GM21528 (cell line): ENCODE measurements at regions not wholly inside any gene's neighbourhood (a gene's known extent, or its start where the extent isn't known, plus 50 kb on each side); places are given as distances from the start of the nearest gene placed in this dataset.
"Not testable (repeated sequence)": the region's sequence is repeated elsewhere in the genome, so short reads cannot be mapped to it uniquely, and the experiment has no call there.

Source experiments
- ATAC-seq: cut with Tn5 transposase; IDR thresholded peaks from one replicate; pipeline ENCODE4 v1.9.1; 2021; ENCODE audit warnings: mild to moderate bottlenecking, moderate library complexity; ENCODE audit not compliant: unreplicated experiment, low FRiP score

DNA sequence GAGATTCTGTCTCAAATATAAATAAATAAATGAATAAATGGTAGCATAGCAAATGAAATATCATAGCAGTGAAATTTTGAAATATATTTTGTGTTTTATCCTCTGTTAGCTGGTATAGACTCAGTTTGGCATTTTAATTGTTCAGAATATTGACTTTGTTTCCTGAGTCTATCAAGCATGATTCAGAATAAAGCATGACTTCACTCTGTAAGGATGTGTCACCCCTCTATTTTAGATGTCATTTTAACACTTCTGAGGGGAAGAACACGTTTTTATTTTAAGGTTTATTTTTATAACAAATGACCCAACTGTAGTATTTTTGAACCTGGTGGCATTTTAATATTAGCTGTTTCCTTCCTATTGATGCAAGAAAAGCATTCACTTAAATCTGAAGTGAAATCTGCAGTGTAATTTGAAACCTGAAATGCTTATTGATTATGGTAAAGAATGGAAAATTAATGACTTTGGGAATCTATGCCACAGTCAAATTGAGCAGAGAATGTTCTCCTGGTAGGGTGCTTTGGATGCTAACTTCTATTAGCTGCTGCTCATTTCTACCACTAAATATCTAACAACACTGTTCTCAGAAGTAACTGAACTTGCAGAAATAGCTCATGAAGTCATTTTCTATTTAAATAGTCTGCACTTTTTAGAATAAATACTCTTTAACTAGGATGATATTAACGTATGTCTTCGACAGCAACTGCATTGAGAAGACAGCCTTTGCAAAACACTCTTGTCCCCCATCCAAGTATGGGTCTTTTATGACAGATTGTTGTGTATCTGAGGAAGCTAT, 114.2 kb downstream of the SOX4 start:
- ATAC-seq: no peak

GRCh38 chr6:21708320-21708580, 114.7 kb downstream of the SOX4 start:
- ATAC-seq: no peak

GRCh38 chr6:21710216-21710615, 116.7 kb downstream of the SOX4 start:
- no peak for ATAC-seq

DNA sequence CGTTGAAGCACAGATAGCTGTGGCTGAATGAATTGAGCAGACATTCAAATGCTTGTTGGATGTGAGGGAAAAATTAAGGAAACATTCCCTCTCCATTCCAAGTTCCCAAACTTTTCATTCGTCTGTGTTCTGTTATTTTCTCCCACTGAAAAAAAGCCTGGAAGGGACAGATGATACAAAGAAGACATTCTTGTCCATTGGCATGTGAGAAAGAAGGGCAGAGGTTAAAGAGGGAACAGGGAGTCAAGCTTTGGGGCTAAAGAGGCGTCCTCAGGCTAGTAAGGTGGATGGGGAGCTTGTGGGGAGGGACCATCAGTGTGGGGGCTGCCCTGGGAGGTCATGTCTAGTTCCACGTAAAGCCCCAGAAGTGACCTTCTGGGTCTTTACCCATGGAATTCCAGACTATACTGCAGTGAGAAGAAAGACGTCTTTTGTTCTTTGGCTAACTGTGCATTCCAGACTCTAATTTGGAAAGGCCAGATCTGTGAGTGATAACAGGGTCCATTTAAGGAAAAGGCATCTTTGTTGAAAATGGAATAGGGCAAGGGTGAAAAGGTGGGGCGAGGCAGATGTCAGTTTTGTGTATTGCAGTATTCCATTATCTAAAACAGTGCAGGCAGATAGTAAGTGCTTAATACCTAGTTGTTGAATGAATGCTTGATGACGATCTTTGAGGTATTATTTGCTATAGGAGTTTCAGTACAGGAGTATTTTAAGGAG, 117.5 kb downstream of the SOX4 start:
- ATAC-seq: no peak

GRCh38 chr6:21712213-21712612, 118.7 kb downstream of the SOX4 start:
- ATAC-seq: no peak

GRCh38 chr6:21713481-21713880, 119.9 kb downstream of the SOX4 start:
- ATAC-seq: no peak

GRCh38 chr6:21715180-21715579, 121.6 kb downstream of the SOX4 start:
- no peak for ATAC-seq

GRCh38 chr6:21722510-21722909, 129.0 kb downstream of the SOX4 start:
- no peak for ATAC-seq

- no peak for ATAC-seq
Observed at GRCh38 chr6:21726676-21727075, 133.1 kb downstream of the SOX4 start.

DNA sequence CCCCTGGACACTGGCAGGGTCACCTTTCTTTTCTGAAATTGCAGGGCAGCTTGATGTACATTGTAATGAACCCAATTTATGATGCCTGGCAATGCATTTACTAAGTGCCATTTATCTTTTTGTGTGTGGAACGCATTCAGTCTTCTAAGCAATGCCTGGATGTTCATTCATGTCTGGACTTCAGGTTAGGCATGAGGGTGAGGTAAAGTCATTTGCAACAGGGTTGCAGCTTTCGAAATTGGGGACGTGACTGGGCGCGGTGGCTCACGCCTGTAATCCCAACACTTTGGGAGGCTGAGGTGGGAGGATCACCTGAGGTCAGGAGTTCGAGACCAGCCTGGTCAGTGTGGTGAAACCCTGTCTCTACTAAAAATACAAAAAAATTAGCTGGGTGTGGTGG, 134.6 kb downstream of the SOX4 start:
- no peak for ATAC-seq

GRCh38 chr6:21729431-21729830, 135.9 kb downstream of the SOX4 start:
- no peak for ATAC-seq

- no peak for ATAC-seq
Observed at GRCh38 chr6:21730533-21730932, 137.0 kb downstream of the SOX4 start.

DNA sequence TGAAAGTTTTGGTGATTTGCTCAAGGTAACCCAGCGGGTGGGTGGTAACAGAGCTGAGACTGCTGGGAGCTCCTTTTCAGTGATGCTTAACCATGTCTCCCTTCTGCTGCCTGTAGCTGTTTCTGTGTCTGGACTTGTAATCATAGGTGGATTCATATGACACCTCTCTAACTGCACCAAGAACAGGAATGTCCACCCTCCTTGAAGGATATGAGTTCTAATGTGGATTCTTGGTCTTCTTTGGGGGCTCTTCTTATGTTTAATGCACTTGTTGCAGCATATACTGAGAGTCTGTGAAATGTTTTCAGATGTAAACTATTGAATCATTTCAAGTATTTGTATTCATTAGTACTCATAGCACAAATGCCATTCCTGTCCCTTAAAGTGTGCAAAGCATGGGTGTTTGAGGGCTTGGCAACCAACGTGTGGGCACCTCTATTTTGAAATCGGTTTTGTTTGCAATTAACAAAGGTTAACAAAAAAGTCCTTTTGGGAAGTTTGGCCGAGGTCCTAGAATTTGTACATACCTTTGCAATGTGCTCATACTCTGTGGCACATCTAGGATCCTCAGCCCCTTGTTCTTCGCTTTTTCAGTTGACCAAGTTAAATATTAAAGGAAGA, 138.0 kb downstream of the SOX4 start:
- ATAC-seq: no peak

- not testable (repeated sequence) for ATAC-seq
Observed at GRCh38 chr6:21732032-21732730, 138.6 kb downstream of the SOX4 start.

GRCh38 chr6:21732731-21733130, 139.2 kb downstream of the SOX4 start:
- ATAC-seq: no peak

GRCh38 chr6:21733311-21733710, 139.8 kb downstream of the SOX4 start:
- no peak for ATAC-seq

- ATAC-seq: no peak
Observed at GRCh38 chr6:21734204-21734603, 140.7 kb downstream of the SOX4 start.

- ATAC-seq: no peak
Observed at GRCh38 chr6:21738180-21739094, 144.9 kb downstream of the SOX4 start.

DNA sequence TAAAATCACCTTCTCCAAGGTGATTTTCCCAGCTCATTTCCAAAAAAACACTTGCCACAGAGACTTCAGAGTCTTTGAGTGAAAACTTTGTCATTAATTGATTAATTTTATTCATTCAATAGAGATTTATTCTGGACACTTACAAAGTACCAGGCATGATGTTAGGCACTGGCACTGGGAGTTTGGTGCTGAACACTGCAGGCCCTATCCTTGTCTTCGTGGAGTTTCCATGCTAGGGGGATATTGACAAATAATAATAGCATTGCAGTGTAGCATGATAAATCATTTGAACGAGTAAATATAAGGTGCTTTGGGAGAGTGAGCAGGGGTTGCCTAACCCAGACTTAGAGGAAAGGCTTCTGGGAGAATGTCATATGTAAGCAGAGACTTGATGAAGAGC, 145.7 kb downstream of the SOX4 start:
- ATAC-seq: no peak

DNA sequence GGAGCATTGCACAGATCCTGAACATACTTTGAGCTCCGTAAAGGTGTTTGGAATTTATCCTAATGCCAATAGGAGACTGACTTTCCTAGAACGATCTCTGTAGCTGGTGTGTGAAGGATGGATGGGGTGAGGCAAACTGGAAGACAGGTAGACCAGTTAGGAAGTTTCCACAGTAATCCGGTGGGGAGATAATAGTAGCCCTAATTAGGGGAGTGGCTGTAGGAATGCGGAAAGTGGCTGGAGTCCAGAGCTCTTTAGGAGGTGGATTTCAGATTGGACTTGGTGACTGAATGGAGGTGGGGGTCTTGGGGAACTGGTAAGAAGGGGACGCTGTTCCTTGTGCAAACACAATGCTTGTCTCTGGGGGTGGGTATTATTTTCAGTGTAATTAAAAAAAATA, 146.3 kb downstream of the SOX4 start:
- no peak for ATAC-seq
